Stimulated activated CD4-positive, alpha-beta T cell treated with anti-CD3 and anti-CD28 coated beads, Interleukin-1b, Interleukin-23, amount 100 ng/mL, for 48 hours (primary cell): ENCODE measurements at regions not wholly inside any gene's neighbourhood (a gene's known extent, or its start where the extent isn't known, plus 50 kb on each side); places are given as distances from the start of the nearest gene placed in this dataset.
"Not testable (repeated sequence)": the region's sequence is repeated elsewhere in the genome, so short reads cannot be mapped to it uniquely, and the experiment has no call there.

ENCODE experiments used
- DNase-seq: peaks from one replicate; pipeline ENCODE4 v3.0.0-alpha.2; 2020

GRCh38 chr2:15681089-15681885, 89.6 kb downstream of the DDX1 start:
- no peak for DNase-seq

- DNase-seq = no peak
These were observed 90.7 kb downstream of the DDX1 start for GRCh38 chr2:15682354-15682753.

GRCh38 chr2:15684161-15685039, 92.7 kb downstream of the DDX1 start:
- DNase-seq = no peak

- no peak for DNase-seq
These were observed 93.5 kb downstream of the DDX1 start for GRCh38 chr2:15685143-15685542.

- DNase-seq = no peak
These were observed 95.0 kb downstream of the DDX1 start for GRCh38 chr2:15686643-15687042.

- no peak for DNase-seq
These were observed 95.6 kb downstream of the DDX1 start for GRCh38 chr2:15687243-15687642.

- no peak for DNase-seq
These were observed 96.1 kb downstream of the DDX1 start for GRCh38 chr2:15687720-15688119.

GRCh38 chr2:15688924-15689568, 97.4 kb downstream of the DDX1 start:
- no peak for DNase-seq

- DNase-seq = no peak
These were observed 98.0 kb downstream of the DDX1 start for GRCh38 chr2:15689654-15690053.

GRCh38 chr2:15691586-15692310, 100.1 kb downstream of the DDX1 start:
- DNase-seq = no peak

- DNase-seq = no peak
These were observed 101.1 kb downstream of the DDX1 start for GRCh38 chr2:15692551-15693377.

- no peak for DNase-seq
These were observed 101.7 kb downstream of the DDX1 start for GRCh38 chr2:15693382-15693781.

GRCh38 chr2:15693926-15694588, 102.4 kb downstream of the DDX1 start:
- DNase-seq = no peak

- DNase-seq = no peak
These were observed 102.9 kb downstream of the DDX1 start for GRCh38 chr2:15694589-15694986.

GRCh38 chr2:15695582-15696330, 104.1 kb downstream of the DDX1 start:
- no peak for DNase-seq

GRCh38 chr2:15696606-15697170, 105.0 kb downstream of the DDX1 start:
- DNase-seq = not testable (repeated sequence)

- no peak for DNase-seq
These were observed 108.5 kb downstream of the DDX1 start for GRCh38 chr2:15700131-15700530.

- no peak for DNase-seq
These were observed 109.1 kb downstream of the DDX1 start for GRCh38 chr2:15700599-15701340.

GRCh38 chr2:15701341-15701907, 109.8 kb downstream of the DDX1 start:
- no peak for DNase-seq
